ENCODE measurements at regions not wholly inside any gene's neighbourhood (a gene's known extent, or its start where the extent isn't known, plus 50 kb on each side); places are given as distances from the start of the nearest gene placed in this dataset.

- Histone ChIP-seq H2AK5ac (ENCODE audit: low read length) (no peak overlapping the region), H4K12ac (ENCODE audit: low read depth, low read length) (no peak overlapping the region), H3K4me2 (ENCODE audit: low read length) (no peak overlapping the region), H3K9me3 (ENCODE audit: insufficient read depth, low read depth, low read length) (no peaks in the 10 kb centered on the region), H3K36me3 (ENCODE audit: control insufficient read depth in 1 of 2, insufficient read depth in 2 of 2, low read length in 2 of 2) (no peaks in the 10 kb centered on the region), H2AFZ (ENCODE audit: insufficient read depth, low read length, poor library complexity) (no peak overlapping the region), H4K8ac (ENCODE audit: low read depth, low read length) (no peak overlapping the region), H3K4me3 (ENCODE audit: low read depth, low read length) (no peak overlapping the region), H3K27ac (ENCODE audit: low read depth, low read length) (no peak overlapping the region), H3K79me2 (ENCODE audit: control insufficient read depth, insufficient read depth, low read length, poor library complexity) (no peaks in the 10 kb centered on the region), H3K14ac (ENCODE audit: low read length) (no peak overlapping the region), H3K18ac (ENCODE audit: low read length) (no peak overlapping the region), H3K23ac (ENCODE audit: low read length) (no peak overlapping the region), H3K27me3 (ENCODE audit: insufficient read depth, low read length) (no peaks in the 10 kb centered on the region), H3K4me1 (ENCODE audit: control insufficient read depth in 1 of 2, insufficient read depth in 2 of 2, low read length in 2 of 2) (no peaks in the 10 kb centered on the region), H4K91ac (ENCODE audit: low read depth, low read length) (no peak overlapping the region), H2BK5ac (ENCODE audit: low read depth, low read length, poor library complexity) (no peak overlapping the region), H2BK120ac (ENCODE audit: insufficient read depth, low read length, poor library complexity) (no peak overlapping the region), H2BK12ac (ENCODE audit: low read length) (no peak overlapping the region), H3K4ac (ENCODE audit: low read depth, low read length) (no peak overlapping the region), H3K9ac (ENCODE audit: low read length) (no peak overlapping the region), H3K79me1 (ENCODE audit: low read length) (no peaks in the 10 kb centered on the region)
- no CpG with 5 or more reads among the region's 4 CpGs for WGBS (ENCODE audit: extremely low coverage, insufficient coverage, insufficient read length)
- no peak for DNase-seq
Observed at GRCh38 chr5:167036585-167036984, 1254.9 kb upstream of the WWC1 start.

DNA sequence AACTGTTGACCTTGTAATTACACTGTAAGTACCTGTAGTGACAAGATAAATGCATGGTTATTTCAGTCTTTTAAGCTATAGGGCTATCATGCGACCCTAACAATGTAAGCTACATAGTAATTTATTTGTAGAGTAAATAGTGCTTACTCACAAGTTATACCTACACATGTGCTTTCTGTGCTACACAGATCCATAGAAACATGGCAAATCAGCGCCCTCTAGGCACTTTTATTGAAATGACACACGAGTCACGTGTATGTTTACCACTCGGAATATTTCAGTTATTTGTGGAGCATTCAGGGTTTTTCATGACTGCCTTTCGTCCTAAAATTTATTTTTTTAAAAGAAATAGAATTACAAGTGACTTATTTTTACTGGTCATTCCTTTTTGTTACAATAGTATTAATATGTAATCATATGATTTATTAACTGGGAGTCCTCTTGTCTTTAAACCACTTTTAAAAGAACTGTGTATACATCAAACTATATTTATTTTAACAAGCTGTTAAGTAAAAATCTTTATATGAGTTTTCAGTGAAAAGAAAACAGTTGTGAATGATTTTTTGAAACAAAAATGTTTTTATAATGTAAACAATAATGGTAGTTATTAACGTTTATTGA, 1242.3 kb upstream of the WWC1 start:
- H4K91ac ChIP-seq (ENCODE audit: low read depth, low read length) = no peak overlapping the region
- DNase-seq = peak; percentile 2 to 31
- no peak overlapping the region for H3K4ac ChIP-seq (ENCODE audit: low read depth, low read length)
- no peak overlapping the region for H4K12ac ChIP-seq (ENCODE audit: low read depth, low read length)
- no peak overlapping the region for H3K14ac ChIP-seq (ENCODE audit: low read length)
- WGBS (ENCODE audit: extremely low coverage, insufficient coverage, insufficient read length) = no CpG with 5 or more reads among the region's 7 CpGs
- H3K79me1 ChIP-seq (ENCODE audit: low read length) = no peaks in the 10 kb centered on the region
- no peak overlapping the region for H4K8ac ChIP-seq (ENCODE audit: low read depth, low read length)
- no peak overlapping the region for H3K9ac ChIP-seq (ENCODE audit: low read length)
- H2AK5ac ChIP-seq (ENCODE audit: low read length) = no peak overlapping the region
- H3K36me3 ChIP-seq (ENCODE audit: control insufficient read depth in 1 of 2, insufficient read depth in 2 of 2, low read length in 2 of 2) = no peaks in the 10 kb centered on the region
- no peak overlapping the region for H3K4me2 ChIP-seq (ENCODE audit: low read length)
- H2BK12ac ChIP-seq (ENCODE audit: low read length) = no peak overlapping the region
- no peak overlapping the region for H3K27ac ChIP-seq (ENCODE audit: low read depth, low read length)
- H3K9me3 ChIP-seq (ENCODE audit: insufficient read depth, low read depth, low read length) = no peaks in the 10 kb centered on the region
- peaks cover 0 to 3% of the 10 kb centered on the region in 2 experiments for H3K4me1 ChIP-seq (ENCODE audit: control insufficient read depth in 1 of 2, insufficient read depth in 2 of 2, low read length in 2 of 2)
- H2AFZ ChIP-seq (ENCODE audit: insufficient read depth, low read length, poor library complexity) = no peak overlapping the region
- no peak overlapping the region for H2BK5ac ChIP-seq (ENCODE audit: low read depth, low read length, poor library complexity)
- H2BK120ac ChIP-seq (ENCODE audit: insufficient read depth, low read length, poor library complexity) = no peak overlapping the region
- no peak overlapping the region for H3K23ac ChIP-seq (ENCODE audit: low read length)
- H3K4me3 ChIP-seq (ENCODE audit: low read depth, low read length) = no peak overlapping the region
- no peaks in the 10 kb centered on the region for H3K27me3 ChIP-seq (ENCODE audit: insufficient read depth, low read length)
- no peaks in the 10 kb centered on the region for H3K79me2 ChIP-seq (ENCODE audit: control insufficient read depth, insufficient read depth, low read length, poor library complexity)
- H3K18ac ChIP-seq (ENCODE audit: low read length) = no peak overlapping the region

- H4K12ac ChIP-seq (ENCODE audit: low read depth, low read length) = no peak overlapping the region
- H3K9ac ChIP-seq (ENCODE audit: low read length) = no peak overlapping the region
- H2AFZ ChIP-seq (ENCODE audit: insufficient read depth, low read length, poor library complexity) = no peak overlapping the region
- peaks cover 0 to 3% of the 10 kb centered on the region in 2 experiments for H3K4me1 ChIP-seq (ENCODE audit: control insufficient read depth in 1 of 2, insufficient read depth in 2 of 2, low read length in 2 of 2)
- no peaks in the 10 kb centered on the region for H3K9me3 ChIP-seq (ENCODE audit: insufficient read depth, low read depth, low read length)
- no peak overlapping the region for H2BK12ac ChIP-seq (ENCODE audit: low read length)
- no peak overlapping the region for H2AK5ac ChIP-seq (ENCODE audit: low read length)
- no peaks in the 10 kb centered on the region for H3K36me3 ChIP-seq (ENCODE audit: control insufficient read depth in 1 of 2, insufficient read depth in 2 of 2, low read length in 2 of 2)
- H3K79me1 ChIP-seq (ENCODE audit: low read length) = no peaks in the 10 kb centered on the region
- no peak overlapping the region for H3K4ac ChIP-seq (ENCODE audit: low read depth, low read length)
- H3K14ac ChIP-seq (ENCODE audit: low read length) = no peak overlapping the region
- no peak overlapping the region for H3K27ac ChIP-seq (ENCODE audit: low read depth, low read length)
- H3K4me3 ChIP-seq (ENCODE audit: low read depth, low read length) = no peak overlapping the region
- DNase-seq = peak in 1 of 2 donors; percentile 31
- no peak overlapping the region for H2BK5ac ChIP-seq (ENCODE audit: low read depth, low read length, poor library complexity)
- no peak overlapping the region for H3K18ac ChIP-seq (ENCODE audit: low read length)
- H4K91ac ChIP-seq (ENCODE audit: low read depth, low read length) = no peak overlapping the region
- no peaks in the 10 kb centered on the region for H3K27me3 ChIP-seq (ENCODE audit: insufficient read depth, low read length)
- H3K4me2 ChIP-seq (ENCODE audit: low read length) = no peak overlapping the region
- no peaks in the 10 kb centered on the region for H3K79me2 ChIP-seq (ENCODE audit: control insufficient read depth, insufficient read depth, low read length, poor library complexity)
- no CpG with 5 or more reads among the region's 10 CpGs for WGBS (ENCODE audit: extremely low coverage, insufficient coverage, insufficient read length)
- no peak overlapping the region for H2BK120ac ChIP-seq (ENCODE audit: insufficient read depth, low read length, poor library complexity)
- H4K8ac ChIP-seq (ENCODE audit: low read depth, low read length) = no peak overlapping the region
- no peak overlapping the region for H3K23ac ChIP-seq (ENCODE audit: low read length)
Observed at GRCh38 chr5:167049771-167050567, 1241.5 kb upstream of the WWC1 start.

GRCh38 chr5:167050568-167051401, 1240.7 kb upstream of the WWC1 start:
- H3K9me3 ChIP-seq (ENCODE audit: insufficient read depth, low read depth, low read length) = no peaks in the 10 kb centered on the region

More at GRCh38 chr5:167050568-167051401, 1240.7 kb upstream of the WWC1 start:
- H2BK120ac ChIP-seq (ENCODE audit: insufficient read depth, low read length, poor library complexity) = no peak overlapping the region
- no peak overlapping the region for H3K14ac ChIP-seq (ENCODE audit: low read length)
- no peak overlapping the region for H4K8ac ChIP-seq (ENCODE audit: low read depth, low read length)
- H4K12ac ChIP-seq (ENCODE audit: low read depth, low read length) = no peak overlapping the region
- H3K79me2 ChIP-seq (ENCODE audit: control insufficient read depth, insufficient read depth, low read length, poor library complexity) = no peaks in the 10 kb centered on the region
- H3K23ac ChIP-seq (ENCODE audit: low read length) = no peak overlapping the region
- no peaks in the 10 kb centered on the region for H3K27me3 ChIP-seq (ENCODE audit: insufficient read depth, low read length)
- H2AK5ac ChIP-seq (ENCODE audit: low read length) = no peak overlapping the region
- no peaks in the 10 kb centered on the region for H3K79me1 ChIP-seq (ENCODE audit: low read length)
- H2BK5ac ChIP-seq (ENCODE audit: low read depth, low read length, poor library complexity) = no peak overlapping the region
- no peak overlapping the region for H3K4me2 ChIP-seq (ENCODE audit: low read length)
- no peak for DNase-seq
- no peak overlapping the region for H3K27ac ChIP-seq (ENCODE audit: low read depth, low read length)
- WGBS (ENCODE audit: extremely low coverage, insufficient coverage, insufficient read length) = no CpG with 5 or more reads among the region's 8 CpGs
- H4K91ac ChIP-seq (ENCODE audit: low read depth, low read length) = no peak overlapping the region
- H3K36me3 ChIP-seq (ENCODE audit: control insufficient read depth in 1 of 2, insufficient read depth in 2 of 2, low read length in 2 of 2) = no peaks in the 10 kb centered on the region
- H3K9ac ChIP-seq (ENCODE audit: low read length) = no peak overlapping the region
- H2BK12ac ChIP-seq (ENCODE audit: low read length) = no peak overlapping the region
- peaks cover 0 to 3% of the 10 kb centered on the region in 2 experiments for H3K4me1 ChIP-seq (ENCODE audit: control insufficient read depth in 1 of 2, insufficient read depth in 2 of 2, low read length in 2 of 2)
- no peak overlapping the region for H3K4ac ChIP-seq (ENCODE audit: low read depth, low read length)
- no peak overlapping the region for H2AFZ ChIP-seq (ENCODE audit: insufficient read depth, low read length, poor library complexity)
- H3K18ac ChIP-seq (ENCODE audit: low read length) = no peak overlapping the region
- no peak overlapping the region for H3K4me3 ChIP-seq (ENCODE audit: low read depth, low read length)

All from trophoblast cell (in vitro differentiated cells and primary cell).